Endothelial cell of umbilical vein (primary cell): ENCODE measurements at regions not wholly inside any gene's neighbourhood (a gene's known extent, or its start where the extent isn't known, plus 50 kb on each side); places are given as distances from the start of the nearest gene placed in this dataset.

Experiments used
- BruUV-seq: library from RNA; stranded (reverse); fragments of 400-500 nt; replicated peaks from 2 replicates; lab custom pipeline; 2021; lab: Mats Ljungman, UMichigan
- CTCF ChIA-PET: fragments of 300-600, 350-600 bp; sonication (Branson Sonifier 250); formaldehyde crosslinking; loops from one replicate; lab custom pipeline; 2021; ENCODE audit warnings: antibody characterized with exemption, inconsistent platforms; lab: Charles Lee
- POLR2A ChIA-PET: fragments of 300-600, 350-600 bp; sonication (Branson Sonifier 250); formaldehyde crosslinking; loops from one replicate; lab custom pipeline; 2021; ENCODE audit warnings: antibody characterized with exemption, inconsistent platforms; lab: Charles Lee
- DNase-seq: peaks from one replicate; pipeline ENCODE4 v3.0.0-alpha.2; 2011; ENCODE audit warnings: low read depth, low spot score
- FAIRE-seq: peaks from 2 replicates; lab custom pipeline; 2011; peaks lifted over from hg19 to GRCh38; lab: Jason Lieb, UNC
- H2AFZ ChIP-seq: 2 replicates; pipeline ENCODE4 v1.6.0; 2012; ENCODE audit warnings: low read depth, low read length, control low read depth, inconsistent platforms
- H3K27ac ChIP-seq: 2 replicates; pipeline ENCODE4 v1.5.1; 2011; ENCODE audit warnings: low read depth, mild to moderate bottlenecking, control low read depth, low read length, moderate library complexity; ENCODE audit not compliant: insufficient read depth
- H3K27me3 ChIP-seq, 2 experiments: 2 replicates each; pipeline versions ENCODE4 v1.6.0 to v1.6.1; 2011; ENCODE audit warnings: low read length in 2 of 2, mixed read lengths in 1 of 2; ENCODE audit not compliant: control insufficient read depth in 2 of 2, insufficient read depth in 2 of 2
- H3K36me3 ChIP-seq, 2 experiments: 2 replicates in 1 of 2; 3 replicates in 1 of 2; pipeline ENCODE4 v1.5.1; 2011; ENCODE audit warnings: low read length in 2 of 2, mild to moderate bottlenecking in 1 of 2, moderate library complexity in 1 of 2; ENCODE audit not compliant: control insufficient read depth in 2 of 2, insufficient read depth in 2 of 2; ENCODE audit errors: extremely low read depth in 1 of 2
- H3K4me1 ChIP-seq: 3 replicates; pipeline ENCODE4 v1.5.1; 2011; ENCODE audit warnings: mild to moderate bottlenecking, low read length; ENCODE audit not compliant: control insufficient read depth, insufficient read depth; ENCODE audit errors: extremely low read depth
- H3K4me2 ChIP-seq: 2 replicates; pipeline ENCODE4 v1.6.1; 2011; ENCODE audit warnings: low read length, control low read depth, mixed read lengths; ENCODE audit not compliant: insufficient read depth
- H3K4me3 ChIP-seq, 3 experiments: fragments of 200-600 bp in 1 of 3; sonication (generic), shearing (Covaris generic) in 1 of 3; replicated peaks in 1 of 3; 2 replicates each; pipeline ENCODE4 v1.5.1; 2011 to 2016; ENCODE audit warnings: control low read depth in 3 of 3, low read length in 3 of 3, mild to moderate bottlenecking in 2 of 3, inconsistent platforms in 1 of 3, low read depth in 1 of 3, moderate library complexity in 1 of 3; ENCODE audit not compliant: insufficient read depth in 1 of 3
- H3K79me2 ChIP-seq: 2 replicates; pipeline ENCODE4 v1.6.0; 2012; ENCODE audit warnings: low read length, inconsistent platforms; ENCODE audit not compliant: control insufficient read depth, insufficient read depth
- H3K9ac ChIP-seq: replicated peaks from 2 replicates; pipeline ENCODE3; 2011; ENCODE audit warnings: low read length, control low read depth; ENCODE audit not compliant: insufficient read depth; ENCODE audit errors: extremely low read depth
- H3K9me1 ChIP-seq: replicated peaks from 3 replicates; pipeline ENCODE4 v1.6.0; 2011; ENCODE audit warnings: mild to moderate bottlenecking, low read length; ENCODE audit not compliant: control insufficient read depth, insufficient read depth; ENCODE audit errors: extremely low read depth
- H3K9me3 ChIP-seq: replicated peaks from 2 replicates; pipeline ENCODE4 v1.5.1; 2012; ENCODE audit warnings: low read length, inconsistent platforms; ENCODE audit not compliant: control insufficient read depth, insufficient read depth
- H4K20me1 ChIP-seq: replicated peaks from 2 replicates; pipeline ENCODE3; 2011; ENCODE audit warnings: mild to moderate bottlenecking, low read length; ENCODE audit not compliant: control insufficient read depth, insufficient read depth; ENCODE audit errors: extremely low read depth
- EZH2 ChIP-seq: IDR thresholded peaks from 2 replicates; pipeline ENCODE4 v1.6.1; 2012; ENCODE audit warnings: borderline replicate concordance, low read depth, mild to moderate bottlenecking, moderate library complexity, low read length, inconsistent platforms; ENCODE audit not compliant: severe bottlenecking
- FOS ChIP-seq: IDR thresholded peaks from 2 replicates; pipeline ENCODE4 v1.6.1; 2011; ENCODE audit warnings: mild to moderate bottlenecking, low read length, moderate library complexity, borderline replicate concordance; ENCODE audit not compliant: insufficient read depth
- GATA2 ChIP-seq: IDR thresholded peaks from 2 replicates; pipeline ENCODE4 v1.7.0; 2011; ENCODE audit warnings: low read depth, mild to moderate bottlenecking, moderate library complexity, mixed read lengths, low read length; ENCODE audit not compliant: insufficient read length, insufficient read depth
- JUN ChIP-seq: IDR thresholded peaks from 2 replicates; pipeline ENCODE4 v1.6.1; 2011; ENCODE audit warnings: borderline replicate concordance, low read depth; ENCODE audit not compliant: insufficient read length, insufficient read depth
- MAX ChIP-seq: IDR thresholded peaks from 2 replicates; pipeline ENCODE4 v1.6.1; 2011; ENCODE audit not compliant: insufficient read depth, insufficient read length
- MYC ChIP-seq: IDR thresholded peaks from one replicate; pipeline ENCODE4 v1.6.1; 2011; ENCODE audit warnings: mild to moderate bottlenecking, low read depth, low read length
- POLR2A ChIP-seq: IDR thresholded peaks from 2 replicates; pipeline ENCODE4 v1.6.1; 2012; ENCODE audit warnings: low read depth, mild to moderate bottlenecking, control low read depth, low read length
- POLR2AphosphoS5 ChIP-seq: IDR thresholded peaks from 2 replicates; pipeline ENCODE4 v1.6.1; 2012; ENCODE audit warnings: low read depth, mild to moderate bottlenecking, control low read depth, low read length, moderate library complexity; ENCODE audit not compliant: insufficient read depth
- dilution Hi-C: fragments of 300-500 bp; cut with MboI; formaldehyde crosslinking; loops from one replicate; pipeline ENCODE4 v1.15.0; 2019; ENCODE audit warnings: low sequenced_read_pairs; ENCODE audit not compliant: extremely low pct_ligation_motif_present
- intact Hi-C: fragments of 100-400 bp; cut with micrococcal nuclease; formaldehyde crosslinking; loops from one replicate; pipeline ENCODE4 v1.10.0; 2022
- TF ChIP-seq, protein P1 (sequence below), 2 donors: IDR thresholded peaks; 1 replicate in 1 of 2; 2 replicates in 1 of 2; pipeline ENCODE4 v1.5.1; 2011; ENCODE audit warnings: low read length in 2 of 2, mild to moderate bottlenecking in 2 of 2, moderate library complexity in 2 of 2, control low read depth in 1 of 2, inconsistent platforms in 1 of 2, low read depth in 1 of 2; ENCODE audit not compliant: insufficient read depth in 1 of 2; ENCODE audit errors: extremely low read depth in 1 of 2

- H3K4me2 ChIP-seq: no peak overlapping the region
- dilution Hi-C loops (no loop called here), intact Hi-C loops (no loop called here)
- no TSS peak for BruUV-seq
- H3K4me3 ChIP-seq: no peak overlapping the region
- no peak overlapping the region for H2AFZ ChIP-seq
- H3K79me2 ChIP-seq: no peaks in the 10 kb centered on the region
- no peaks in the 10 kb centered on the region for H3K36me3 ChIP-seq
- ChIA-PET CTCF (interaction anchor here (1.3 kb wide), 1 partner anchor 11 kb away, joined by 3 read pairs; no protein-coding TSS in a partner anchor), POLR2A (no interaction called here)
- FAIRE-seq (no peak), DNase-seq (no peak)
- no peaks in the 10 kb centered on the region for H3K9me3 ChIP-seq
- TF ChIP-seq, protein P1, sequence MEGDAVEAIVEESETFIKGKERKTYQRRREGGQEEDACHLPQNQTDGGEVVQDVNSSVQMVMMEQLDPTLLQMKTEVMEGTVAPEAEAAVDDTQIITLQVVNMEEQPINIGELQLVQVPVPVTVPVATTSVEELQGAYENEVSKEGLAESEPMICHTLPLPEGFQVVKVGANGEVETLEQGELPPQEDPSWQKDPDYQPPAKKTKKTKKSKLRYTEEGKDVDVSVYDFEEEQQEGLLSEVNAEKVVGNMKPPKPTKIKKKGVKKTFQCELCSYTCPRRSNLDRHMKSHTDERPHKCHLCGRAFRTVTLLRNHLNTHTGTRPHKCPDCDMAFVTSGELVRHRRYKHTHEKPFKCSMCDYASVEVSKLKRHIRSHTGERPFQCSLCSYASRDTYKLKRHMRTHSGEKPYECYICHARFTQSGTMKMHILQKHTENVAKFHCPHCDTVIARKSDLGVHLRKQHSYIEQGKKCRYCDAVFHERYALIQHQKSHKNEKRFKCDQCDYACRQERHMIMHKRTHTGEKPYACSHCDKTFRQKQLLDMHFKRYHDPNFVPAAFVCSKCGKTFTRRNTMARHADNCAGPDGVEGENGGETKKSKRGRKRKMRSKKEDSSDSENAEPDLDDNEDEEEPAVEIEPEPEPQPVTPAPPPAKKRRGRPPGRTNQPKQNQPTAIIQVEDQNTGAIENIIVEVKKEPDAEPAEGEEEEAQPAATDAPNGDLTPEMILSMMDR (IDR thresholded peaks at IDR 0.05; ENCODE audit: extremely low read depth in 1 of 2, insufficient read depth in 1 of 2, low read depth in 1 of 2, low read length in 2 of 2): no peak
- TF ChIP-seq MYC (no peak), POLR2AphosphoS5 (no peak), JUN (no peak), GATA2 (no peak), FOS (no peak), MAX (no peak), POLR2A (no peak), EZH2 (no peak)
- no peaks in the 10 kb centered on the region for H4K20me1 ChIP-seq
- H3K4me1 ChIP-seq: no peaks in the 10 kb centered on the region
- no peak overlapping the region for H3K9ac ChIP-seq
- H3K9me1 ChIP-seq: no peaks in the 10 kb centered on the region
- peaks cover 3 to 7% of the 10 kb centered on the region in 2 experiments for H3K27me3 ChIP-seq
- H3K27ac ChIP-seq: no peak overlapping the region
These were observed 157.3 kb upstream of the ALDH1B1 start for GRCh38 chr9:38235244-38235643.
